NOMO-1 (cell line): ENCODE measurements at regions not wholly inside any gene's neighbourhood (a gene's known extent, or its start where the extent isn't known, plus 50 kb on each side); places are given as distances from the start of the nearest gene placed in this dataset.
A peak's percentile ranks its signal among the peaks of the same experiment; 100 is the strongest.
"Not testable (repeated sequence)": the region's sequence is repeated elsewhere in the genome, so short reads cannot be mapped to it uniquely, and the experiment has no call there.

Source experiments
- DNase-seq, 2 experiments: peaks; one replicate each; lab custom pipeline; 2025; ENCODE audit not compliant: unreplicated experiment in 2 of 2; lab: John Stamatoyannopoulos, UW

GRCh38 chr2:163123526-163123925, 285.0 kb upstream of the KCNH7 start:
- DNase-seq = no peak

GRCh38 chr2:163122257-163122656, 283.7 kb upstream of the KCNH7 start:
- no peak for DNase-seq

GRCh38 chr2:163121483-163121882, 282.9 kb upstream of the KCNH7 start:
- DNase-seq = no peak

DNA sequence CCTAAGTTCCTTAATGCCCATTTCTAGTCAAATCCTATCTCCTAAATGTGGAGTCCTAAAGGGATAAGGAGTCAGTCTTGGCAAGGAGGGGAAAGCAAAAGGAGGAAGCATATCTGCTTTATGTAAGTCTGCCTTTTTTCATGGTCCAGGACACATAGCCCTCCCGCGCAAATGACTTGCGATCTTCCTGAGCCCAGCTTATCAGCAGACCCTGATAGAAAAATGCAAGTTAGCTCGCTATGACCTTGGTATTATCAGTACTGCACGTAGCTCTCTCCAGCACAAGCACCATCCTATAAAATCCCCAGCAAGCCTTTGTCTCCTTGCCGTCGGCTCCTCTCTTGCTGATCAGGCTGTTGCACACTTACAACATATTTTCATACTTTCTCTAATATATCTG, 281.4 kb upstream of the KCNH7 start:
- DNase-seq = no peak

GRCh38 chr2:163086940-163087339, 248.4 kb upstream of the KCNH7 start:
- no peak for DNase-seq

DNA sequence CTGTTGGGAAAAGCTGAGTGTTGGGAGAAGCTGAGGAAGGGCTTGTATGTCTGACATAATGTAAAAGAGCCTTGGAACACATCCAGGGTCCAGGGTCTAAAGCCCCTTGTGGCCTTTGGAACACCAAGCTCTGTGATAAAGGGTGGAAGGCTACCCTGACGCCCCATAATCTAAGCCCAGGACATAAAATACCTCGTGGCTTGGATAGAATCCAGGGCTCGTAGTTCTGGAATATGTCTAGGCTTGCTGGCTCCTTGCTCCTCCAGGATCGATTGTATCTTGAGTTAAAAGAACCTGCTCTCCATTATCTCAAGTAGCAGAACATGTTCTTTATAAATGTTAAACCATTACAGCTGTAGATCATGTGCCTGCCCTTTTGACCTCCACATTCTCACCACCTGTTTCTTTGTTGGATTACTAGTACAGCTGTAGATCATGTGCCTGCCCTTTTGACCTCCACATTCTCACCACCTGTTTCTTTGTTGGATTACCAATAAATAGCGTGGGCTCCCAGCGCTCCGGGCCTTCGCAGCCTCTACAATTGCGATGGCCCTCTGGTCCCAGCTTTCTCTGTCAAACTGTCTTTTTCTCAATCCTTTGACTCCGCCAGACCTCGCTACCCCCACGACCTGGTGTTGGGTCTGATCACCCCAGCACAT, 246.9 kb upstream of the KCNH7 start:
- DNase-seq = not testable (repeated sequence)

- DNase-seq = no peak
Measured at GRCh38 chr2:163081754-163082153, 243.2 kb upstream of the KCNH7 start.

GRCh38 chr2:163077241-163077640, 238.7 kb upstream of the KCNH7 start:
- peak; percentile 90 to 96 for DNase-seq

DNA sequence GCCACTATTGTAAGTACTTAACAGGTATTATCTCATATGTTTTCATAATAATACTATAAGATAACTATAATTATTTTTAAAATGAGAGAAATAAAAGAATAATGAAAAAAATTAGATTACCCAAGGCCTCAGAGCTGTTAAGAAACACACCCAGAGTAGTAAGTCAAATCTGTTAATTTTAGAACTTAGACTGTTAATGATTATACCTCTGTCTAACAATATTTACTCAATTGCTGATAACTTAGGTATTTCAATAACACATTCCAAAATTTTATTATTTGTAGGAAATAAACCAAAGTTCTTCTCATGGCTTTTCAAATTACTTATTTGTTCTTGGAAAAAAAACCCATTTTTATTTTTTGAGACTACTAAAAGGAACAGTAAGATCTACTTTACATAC, 227.5 kb upstream of the KCNH7 start:
- no peak for DNase-seq

DNA sequence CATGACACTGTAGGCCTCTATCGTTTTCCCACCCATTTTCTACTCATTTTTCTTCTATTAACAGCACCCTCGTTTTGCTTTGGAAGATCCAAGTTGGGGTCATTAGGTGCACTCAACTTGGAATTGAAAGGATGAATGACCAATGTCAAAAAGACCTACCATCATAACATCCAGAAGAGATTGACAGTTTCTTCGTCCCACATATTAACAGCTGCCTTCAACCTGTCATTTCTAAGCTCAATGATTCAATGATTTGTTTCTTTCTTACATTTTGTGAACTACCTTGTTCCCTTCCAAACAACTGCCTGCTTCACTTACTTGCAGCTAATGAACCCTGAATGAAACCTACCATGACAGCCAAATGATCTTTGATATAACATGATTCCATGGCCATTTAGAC, 224.0 kb upstream of the KCNH7 start:
- DNase-seq = no peak

GRCh38 chr2:163046615-163047014, 208.0 kb upstream of the KCNH7 start:
- DNase-seq = no peak

- peak in 1 of 2 experiments; percentile 10 for DNase-seq
Measured at GRCh38 chr2:163045830-163046229, 207.3 kb upstream of the KCNH7 start.

GRCh38 chr2:163044114-163044513, 205.5 kb upstream of the KCNH7 start:
- no peak for DNase-seq

GRCh38 chr2:163043201-163043600, 204.6 kb upstream of the KCNH7 start:
- no peak for DNase-seq

GRCh38 chr2:163039266-163039665, 200.7 kb upstream of the KCNH7 start:
- DNase-seq = no peak

- DNase-seq = no peak
Measured at GRCh38 chr2:163028807-163029206, 190.2 kb upstream of the KCNH7 start.

GRCh38 chr2:163026136-163026775, 187.7 kb upstream of the KCNH7 start:
- not testable (repeated sequence) for DNase-seq

DNA sequence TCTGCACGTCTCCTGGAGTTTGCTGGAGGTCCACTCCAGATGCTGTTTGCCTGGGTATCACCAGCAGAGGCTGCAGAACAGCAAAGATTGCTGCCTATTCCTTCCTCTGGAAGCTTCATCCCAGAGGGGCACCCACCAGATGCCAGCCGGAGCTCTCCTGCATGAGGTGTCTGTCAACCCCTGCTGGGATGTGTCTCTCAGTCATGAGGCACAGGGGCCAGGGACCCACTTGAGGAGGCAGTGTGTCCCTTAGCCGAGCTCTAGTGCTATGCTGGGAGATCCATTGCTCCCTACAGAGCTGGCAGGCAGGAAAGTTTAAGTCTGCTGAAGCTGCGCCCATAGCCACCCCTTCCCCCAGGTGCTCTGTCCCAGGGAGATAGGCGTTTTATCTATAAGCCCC, 178.3 kb upstream of the KCNH7 start:
- not testable (repeated sequence) for DNase-seq

DNA sequence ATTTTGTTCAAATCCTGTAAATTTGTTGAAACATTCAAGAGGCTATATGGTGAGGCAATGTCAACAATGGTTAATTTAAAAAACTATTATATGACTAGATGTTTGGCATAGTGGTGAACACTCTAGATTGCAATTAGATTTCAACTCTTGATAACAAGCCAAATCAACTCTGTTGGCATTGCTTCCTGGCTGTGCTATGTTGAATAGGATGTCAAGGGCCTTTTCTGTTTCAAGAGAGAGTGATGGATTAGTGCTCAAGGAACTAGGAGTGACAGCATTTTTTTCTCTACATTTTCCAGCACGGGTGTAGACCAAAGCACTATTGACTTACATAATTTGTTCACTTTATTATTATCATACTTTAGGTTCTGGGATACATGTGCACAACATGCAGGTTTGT, 172.4 kb upstream of the KCNH7 start:
- no peak for DNase-seq

GRCh38 chr2:163008642-163009041, 170.1 kb upstream of the KCNH7 start:
- DNase-seq = no peak

DNA sequence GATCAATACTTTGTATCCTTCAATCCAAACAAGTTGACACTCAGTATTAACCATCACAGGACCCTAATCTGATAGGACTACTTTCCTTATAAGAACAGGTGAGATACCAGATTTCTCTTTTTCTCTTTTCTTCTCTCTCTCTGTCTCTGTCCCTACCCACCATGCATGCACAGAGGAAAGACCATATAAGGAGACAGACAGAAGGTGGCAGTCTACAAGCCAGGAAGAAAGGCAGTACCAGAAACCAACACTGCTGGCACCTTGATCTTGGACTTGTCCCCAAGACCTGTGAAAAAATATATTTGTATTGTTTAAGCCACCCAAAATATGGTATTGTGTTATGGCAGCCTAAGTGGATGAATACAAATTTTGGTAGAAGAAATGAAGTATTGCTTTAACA, 156.2 kb upstream of the KCNH7 start:
- DNase-seq = no peak

- no peak for DNase-seq
Measured at GRCh38 chr2:162992828-162993227, 154.3 kb upstream of the KCNH7 start.

DNA sequence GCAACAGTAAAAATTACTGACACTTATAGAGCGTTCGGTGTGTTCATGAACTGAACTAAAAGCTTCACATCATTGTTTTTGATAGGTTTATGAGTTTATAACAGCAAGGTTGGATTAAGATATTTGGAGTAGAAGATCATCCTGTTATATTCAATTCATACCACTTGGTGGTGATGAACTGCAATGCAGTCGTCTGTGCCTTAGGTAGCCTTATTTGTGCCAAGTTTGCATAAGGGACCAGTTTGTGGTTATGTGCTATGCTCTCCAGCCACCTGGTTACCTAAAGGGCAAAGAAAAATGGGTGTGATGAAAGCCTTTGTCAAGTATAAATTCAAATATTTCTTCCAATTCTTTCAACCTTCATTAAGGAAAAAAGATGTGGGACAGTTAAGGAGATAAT, 150.9 kb upstream of the KCNH7 start:
- no peak for DNase-seq
